ENCODE measurements at regions not wholly inside any gene's neighbourhood (a gene's known extent, or its start where the extent isn't known, plus 50 kb on each side); places are given as distances from the start of the nearest gene placed in this dataset.

- Histone ChIP-seq H3K9me3 (ENCODE audit: control insufficient read depth, insufficient read depth, low read depth, low read length) (no peaks in the 10 kb centered on the region), H3K4me3 (ENCODE audit: low read depth in 2 of 2, low read length in 2 of 2) (no peak overlapping the region), H3K27me3 (ENCODE audit: control insufficient read depth, insufficient read depth, low read length) (no peaks in the 10 kb centered on the region), H3K27ac (ENCODE audit: low read length) (no peak overlapping the region), H3K36me3 (ENCODE audit: control insufficient read depth, insufficient read depth, low read length) (no peaks in the 10 kb centered on the region), H3K4me1 (ENCODE audit: control insufficient read depth, insufficient read depth, low read length) (no peaks in the 10 kb centered on the region)
- ChIA-PET CTCF (no interaction called here), POLR2A (no interaction called here)
- BruUV-seq (replicated peaks), result no TSS peak
- DNase-seq (ENCODE audit: low read depth, low spot score), result no peak
- intact Hi-C loops (cut with micrococcal nuclease; ENCODE audit: unreplicated experiment), result no loop called here
- ATAC-seq, result no peak
- no peak for TF ChIP-seq SIN3A (IDR thresholded peaks at IDR 0.05; ENCODE audit: borderline replicate concordance, insufficient read depth, low read depth, low read length)
- TF ChIP-seq REST (IDR thresholded peaks at IDR 0.05; ENCODE audit: insufficient read depth in 1 of 2, low read depth in 2 of 2, low read length in 1 of 2), result no peak
- TF ChIP-seq POLR2AphosphoS5 (IDR thresholded peaks at IDR 0.05; ENCODE audit: low read depth, low read length), result no peak
- no peak for TF ChIP-seq CTCF (IDR thresholded peaks at IDR 0.05)
- TF ChIP-seq TCF7L2 (IDR thresholded peaks at IDR 0.05; ENCODE audit: low read depth, low read length), result no peak
- in situ Hi-C loops (cut with HindIII; ENCODE audit: low pct_unique_long_range_greater_than_20kb, low sequenced_read_pairs), result no loop called here
Observed at GRCh38 chr1:186595969-186596368, 84.3 kb downstream of the PTGS2 start.

GRCh38 chr1:186578325-186579016 lies 101.8 kb downstream of the PTGS2 start:
- no TSS peak for BruUV-seq (replicated peaks)
- in situ Hi-C loops (cut with HindIII; ENCODE audit: low pct_unique_long_range_greater_than_20kb, low sequenced_read_pairs), result no loop called here
- H3K27ac ChIP-seq (ENCODE audit: low read length), result no peak overlapping the region
- no peaks in the 10 kb centered on the region for H3K36me3 ChIP-seq (ENCODE audit: control insufficient read depth, insufficient read depth, low read length)
- no peak for TF ChIP-seq SIN3A (IDR thresholded peaks at IDR 0.05; ENCODE audit: borderline replicate concordance, insufficient read depth, low read depth, low read length)
- no peak for TF ChIP-seq CTCF (IDR thresholded peaks at IDR 0.05)
- no peak for TF ChIP-seq REST (IDR thresholded peaks at IDR 0.05; ENCODE audit: insufficient read depth in 1 of 2, low read depth in 2 of 2, low read length in 1 of 2)
- TF ChIP-seq TCF7L2 (IDR thresholded peaks at IDR 0.05; ENCODE audit: low read depth, low read length), result no peak
- TF ChIP-seq POLR2AphosphoS5 (IDR thresholded peaks at IDR 0.05; ENCODE audit: low read depth, low read length), result no peak
- intact Hi-C loops (cut with micrococcal nuclease; ENCODE audit: unreplicated experiment), result no loop called here
- CTCF ChIA-PET, result no interaction called here
- H3K4me3 ChIP-seq (ENCODE audit: low read depth in 2 of 2, low read length in 2 of 2), result no peak overlapping the region
- POLR2A ChIA-PET, result no interaction called here
- H3K27me3 ChIP-seq (ENCODE audit: control insufficient read depth, insufficient read depth, low read length), result no peaks in the 10 kb centered on the region
- ATAC-seq (no peak), DNase-seq (ENCODE audit: low read depth, low spot score) (no peak)
- H3K4me1 ChIP-seq (ENCODE audit: control insufficient read depth, insufficient read depth, low read length), result no peaks in the 10 kb centered on the region
- H3K9me3 ChIP-seq (ENCODE audit: control insufficient read depth, insufficient read depth, low read depth, low read length), result no peaks in the 10 kb centered on the region
